ENCODE measurements at regions not wholly inside any gene's neighbourhood (a gene's known extent, or its start where the extent isn't known, plus 50 kb on each side); places are given as distances from the start of the nearest gene placed in this dataset.

DNA sequence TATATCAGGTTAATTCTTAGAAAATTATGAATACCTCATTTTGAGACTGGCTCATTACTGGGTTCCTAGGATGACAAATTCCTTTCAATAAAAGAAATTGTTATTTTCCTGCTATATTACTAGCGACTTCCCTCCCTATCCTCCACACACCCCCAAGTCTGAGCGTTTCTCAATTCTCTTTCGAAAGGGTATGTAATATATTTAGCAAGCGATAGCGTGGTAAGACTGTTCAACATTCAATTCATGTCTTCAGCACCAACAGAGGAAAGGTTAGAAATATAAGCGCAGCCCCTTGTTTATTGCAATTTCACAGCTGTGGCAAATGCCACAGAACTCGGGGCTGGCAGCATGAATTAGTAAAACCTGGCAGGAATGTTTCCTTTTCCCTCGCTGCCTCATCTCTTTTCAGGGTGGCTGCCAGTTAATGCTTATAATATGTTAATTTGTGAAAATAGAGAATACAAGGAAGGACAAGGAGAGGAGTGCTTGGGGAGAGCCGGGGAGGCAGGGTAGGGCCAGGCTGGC is 152.7 kb upstream of the TBCA start:
- TF ChIP-seq EP300 (IDR thresholded peaks at IDR 0.05) (no peak), POLR2A (IDR thresholded peaks at IDR 0.05; ENCODE audit: low read depth) (no peak)
- TF ChIP-seq, protein P1, sequence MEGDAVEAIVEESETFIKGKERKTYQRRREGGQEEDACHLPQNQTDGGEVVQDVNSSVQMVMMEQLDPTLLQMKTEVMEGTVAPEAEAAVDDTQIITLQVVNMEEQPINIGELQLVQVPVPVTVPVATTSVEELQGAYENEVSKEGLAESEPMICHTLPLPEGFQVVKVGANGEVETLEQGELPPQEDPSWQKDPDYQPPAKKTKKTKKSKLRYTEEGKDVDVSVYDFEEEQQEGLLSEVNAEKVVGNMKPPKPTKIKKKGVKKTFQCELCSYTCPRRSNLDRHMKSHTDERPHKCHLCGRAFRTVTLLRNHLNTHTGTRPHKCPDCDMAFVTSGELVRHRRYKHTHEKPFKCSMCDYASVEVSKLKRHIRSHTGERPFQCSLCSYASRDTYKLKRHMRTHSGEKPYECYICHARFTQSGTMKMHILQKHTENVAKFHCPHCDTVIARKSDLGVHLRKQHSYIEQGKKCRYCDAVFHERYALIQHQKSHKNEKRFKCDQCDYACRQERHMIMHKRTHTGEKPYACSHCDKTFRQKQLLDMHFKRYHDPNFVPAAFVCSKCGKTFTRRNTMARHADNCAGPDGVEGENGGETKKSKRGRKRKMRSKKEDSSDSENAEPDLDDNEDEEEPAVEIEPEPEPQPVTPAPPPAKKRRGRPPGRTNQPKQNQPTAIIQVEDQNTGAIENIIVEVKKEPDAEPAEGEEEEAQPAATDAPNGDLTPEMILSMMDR (IDR thresholded peaks at IDR 0.05): no peak
